OCI-LY3 (cell line): ENCODE measurements at regions not wholly inside any gene's neighbourhood (a gene's known extent, or its start where the extent isn't known, plus 50 kb on each side); places are given as distances from the start of the nearest gene placed in this dataset.

Experiments used
- EZH2phosphoT487 ChIP-seq: fragments of 200-600 bp; shearing (Covaris generic); IDR thresholded peaks from 2 replicates; pipeline ENCODE4 v1.6.1; 2018; ENCODE audit warnings: antibody characterized with exemption, mixed run types, low read depth
- TF ChIP-seq, protein P1 (sequence below): fragments of 200-600, 300-600 bp; sonication (generic); IDR thresholded peaks from 2 replicates; pipeline ENCODE4 v1.5.1; 2014; ENCODE audit warnings: antibody characterized with exemption, low read length, low read depth

DNA sequence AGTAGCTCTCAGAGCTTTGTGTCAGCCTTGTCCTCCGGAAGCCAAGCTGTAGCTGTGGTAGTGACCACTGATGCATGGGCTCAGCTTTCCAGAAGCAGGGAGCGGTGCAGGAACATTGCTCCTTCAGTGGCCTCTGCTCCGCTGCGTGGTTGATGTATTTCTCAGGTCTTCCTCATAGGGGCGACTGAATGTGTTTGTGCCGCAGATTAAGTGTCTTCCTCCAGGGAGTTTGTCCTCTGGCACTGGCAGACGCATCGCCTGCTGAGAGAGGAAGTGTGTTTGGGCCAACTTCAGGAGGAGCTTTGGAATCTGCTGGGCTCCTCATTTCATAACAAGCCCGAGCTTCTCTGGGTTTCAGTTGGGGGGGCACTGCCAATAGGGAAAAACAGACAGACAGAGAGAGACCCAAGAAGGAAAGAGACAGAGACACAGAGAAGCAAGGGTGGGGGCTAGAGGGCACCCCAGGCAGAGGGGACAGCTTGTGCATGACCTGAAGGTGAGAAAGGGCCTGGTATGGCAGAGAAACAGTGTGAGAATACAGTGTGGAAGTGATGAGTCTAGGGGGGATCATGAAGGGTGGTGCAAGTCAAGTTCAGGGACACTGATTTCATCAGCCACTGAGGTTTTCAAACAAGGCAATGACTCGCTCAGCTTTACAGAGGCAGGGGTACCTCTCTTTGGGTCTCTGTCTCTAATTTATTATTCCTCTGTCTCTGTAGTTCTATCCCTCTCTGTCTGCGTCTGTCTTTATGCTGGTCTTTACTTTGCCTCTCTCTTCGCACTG lies 69.4 kb upstream of the PRIMA1 start:
- TF ChIP-seq, protein P1, sequence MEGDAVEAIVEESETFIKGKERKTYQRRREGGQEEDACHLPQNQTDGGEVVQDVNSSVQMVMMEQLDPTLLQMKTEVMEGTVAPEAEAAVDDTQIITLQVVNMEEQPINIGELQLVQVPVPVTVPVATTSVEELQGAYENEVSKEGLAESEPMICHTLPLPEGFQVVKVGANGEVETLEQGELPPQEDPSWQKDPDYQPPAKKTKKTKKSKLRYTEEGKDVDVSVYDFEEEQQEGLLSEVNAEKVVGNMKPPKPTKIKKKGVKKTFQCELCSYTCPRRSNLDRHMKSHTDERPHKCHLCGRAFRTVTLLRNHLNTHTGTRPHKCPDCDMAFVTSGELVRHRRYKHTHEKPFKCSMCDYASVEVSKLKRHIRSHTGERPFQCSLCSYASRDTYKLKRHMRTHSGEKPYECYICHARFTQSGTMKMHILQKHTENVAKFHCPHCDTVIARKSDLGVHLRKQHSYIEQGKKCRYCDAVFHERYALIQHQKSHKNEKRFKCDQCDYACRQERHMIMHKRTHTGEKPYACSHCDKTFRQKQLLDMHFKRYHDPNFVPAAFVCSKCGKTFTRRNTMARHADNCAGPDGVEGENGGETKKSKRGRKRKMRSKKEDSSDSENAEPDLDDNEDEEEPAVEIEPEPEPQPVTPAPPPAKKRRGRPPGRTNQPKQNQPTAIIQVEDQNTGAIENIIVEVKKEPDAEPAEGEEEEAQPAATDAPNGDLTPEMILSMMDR = no peak
- TF ChIP-seq EZH2phosphoT487 = no peak
